IMR-90 (cell line): ENCODE measurements at regions not wholly inside any gene's neighbourhood (a gene's known extent, or its start where the extent isn't known, plus 50 kb on each side); places are given as distances from the start of the nearest gene placed in this dataset.

Experiments used
- ATAC-seq: fragments of 200-7000 bp; cut with Tn5 transposase; 2 replicates; pipeline ENCODE4 v1.9.1; 2020; ENCODE audit warnings: low read depth, mild to moderate bottlenecking, moderate library complexity
- BruUV-seq: library from RNA; stranded (reverse); fragments of 400-500 nt; replicated peaks from 2 replicates; lab custom pipeline; 2021; lab: Mats Ljungman, UMichigan
- CTCF ChIA-PET: fragments of 300-600 bp; formaldehyde crosslinking; extraction: SDS; loops from one replicate; lab custom pipeline; 2021; ENCODE audit warnings: antibody characterized with exemption; lab: Yijun Ruan, JAX
- POLR2A ChIA-PET: fragments of 300-600 bp; sonication (Branson Sonifier 250); formaldehyde crosslinking; loops from one replicate; lab custom pipeline; 2022; ENCODE audit warnings: antibody characterized with exemption; ENCODE audit not compliant: unreplicated experiment; lab: Charles Lee
- DNase-seq: peaks from one replicate; pipeline ENCODE4 v3.0.0; 2013
- H2AFZ ChIP-seq: replicated peaks from 2 replicates; pipeline ENCODE3; 2013; ENCODE audit warnings: low read length, mild to moderate bottlenecking; ENCODE audit not compliant: poor library complexity
- H2AK5ac ChIP-seq: 2 replicates; pipeline ENCODE4 v1.6.1; 2013; ENCODE audit warnings: low read depth, low read length, inconsistent platforms
- H2AK9ac ChIP-seq: replicated peaks from 2 replicates; pipeline ENCODE3; 2013; ENCODE audit warnings: mild to moderate bottlenecking, low read depth, low read length, moderate library complexity; ENCODE audit not compliant: poor library complexity
- H2BK120ac ChIP-seq: 2 replicates; pipeline ENCODE4 v1.6.1; 2013; ENCODE audit warnings: low read depth, low read length, inconsistent platforms
- H2BK15ac ChIP-seq: 3 replicates; pipeline ENCODE4 v1.6.1; 2013; ENCODE audit warnings: low read depth, low read length, inconsistent platforms
- H2BK20ac ChIP-seq: 2 replicates; pipeline ENCODE4 v1.6.1; 2013; ENCODE audit warnings: low read depth, mild to moderate bottlenecking, inconsistent platforms, low read length, moderate library complexity
- H2BK5ac ChIP-seq: 2 replicates; pipeline ENCODE4 v1.6.1; 2013; ENCODE audit warnings: mild to moderate bottlenecking, low read depth, low read length, inconsistent platforms; ENCODE audit not compliant: poor library complexity, severe bottlenecking
- H3K14ac ChIP-seq: replicated peaks from 2 replicates; pipeline ENCODE4 v1.6.1; 2013; ENCODE audit warnings: low read depth, low read length, inconsistent platforms
- H3K18ac ChIP-seq: 2 replicates; pipeline ENCODE4 v1.6.1; 2013; ENCODE audit warnings: low read depth, low read length, control low read depth
- H3K23ac ChIP-seq: 2 replicates; pipeline ENCODE4 v1.6.1; 2013; ENCODE audit warnings: low read depth, low read length, inconsistent platforms
- H3K27ac ChIP-seq: 2 replicates; pipeline ENCODE4 v1.5.1; 2013; ENCODE audit warnings: mild to moderate bottlenecking, control low read depth, low read length; ENCODE audit not compliant: insufficient read depth
- H3K27me3 ChIP-seq: 2 replicates; pipeline ENCODE4 v1.6.1; 2013; ENCODE audit warnings: low read length; ENCODE audit not compliant: control insufficient read depth, insufficient read depth
- H3K36me3 ChIP-seq: 2 replicates; pipeline ENCODE4 v1.6.1; 2013; ENCODE audit warnings: low read length, mixed read lengths; ENCODE audit not compliant: control insufficient read depth, insufficient read depth
- H3K4ac ChIP-seq: 2 replicates; pipeline ENCODE4 v1.6.1; 2013; ENCODE audit warnings: low read depth, low read length, inconsistent platforms
- H3K4me1 ChIP-seq: 2 replicates; pipeline ENCODE4 v1.6.1; 2013; ENCODE audit warnings: low read length, mixed read lengths; ENCODE audit not compliant: control insufficient read depth, insufficient read depth
- H3K4me2 ChIP-seq: 2 replicates; pipeline ENCODE4 v1.6.1; 2013; ENCODE audit warnings: low read depth, mild to moderate bottlenecking, control low read depth, low read length, moderate library complexity
- H3K4me3 ChIP-seq: 2 replicates; pipeline ENCODE4 v1.5.1; 2013; ENCODE audit warnings: low read depth, mild to moderate bottlenecking, control low read depth, low read length, moderate library complexity; ENCODE audit not compliant: insufficient read depth
- H3K56ac ChIP-seq: 2 replicates; pipeline ENCODE4 v1.6.1; 2013; ENCODE audit warnings: low read length, inconsistent platforms; ENCODE audit not compliant: insufficient read depth; ENCODE audit errors: extremely low read depth
- H3K79me1 ChIP-seq, 2 experiments: 2 replicates each; pipeline ENCODE4 v1.6.1; 2013; ENCODE audit warnings: low read length in 2 of 2, inconsistent platforms in 1 of 2, low read depth in 1 of 2
- H3K9ac ChIP-seq: 2 replicates; pipeline ENCODE4 v1.6.1; 2013; ENCODE audit warnings: low read depth, low read length, control low read depth
- H3K9me1 ChIP-seq: 2 replicates; pipeline ENCODE4 v1.6.1; 2013; ENCODE audit warnings: low read length, inconsistent platforms; ENCODE audit not compliant: insufficient read depth
- H3K9me3 ChIP-seq: 2 replicates; pipeline ENCODE4 v1.6.1; 2013; ENCODE audit warnings: low read length; ENCODE audit not compliant: control insufficient read depth, insufficient read depth
- H4K20me1 ChIP-seq: 2 replicates; pipeline ENCODE4 v1.6.1; 2013; ENCODE audit warnings: low read length, inconsistent platforms; ENCODE audit not compliant: insufficient read depth
- H4K5ac ChIP-seq: 2 replicates; pipeline ENCODE4 v1.6.1; 2013; ENCODE audit warnings: mild to moderate bottlenecking, low read depth, low read length, control low read depth
- H4K8ac ChIP-seq, 2 experiments: 2 replicates each; pipeline ENCODE4 v1.6.1; 2013; ENCODE audit warnings: low read depth in 2 of 2, low read length in 2 of 2, control low read depth in 1 of 2, inconsistent platforms in 1 of 2
- H4K91ac ChIP-seq: 2 replicates; pipeline ENCODE4 v1.6.1; 2013; ENCODE audit warnings: low read depth, low read length, inconsistent platforms; ENCODE audit not compliant: insufficient read depth
- BHLHE40 ChIP-seq: fragments of 150-350 bp; IDR thresholded peaks from 2 replicates; pipeline ENCODE4 v1.6.1; 2016; ENCODE audit warnings: mild to moderate bottlenecking, low read depth, low read length
- CHD1 ChIP-seq: IDR thresholded peaks from 2 replicates; pipeline ENCODE4 v1.6.1; 2012; ENCODE audit warnings: low read depth, low read length, improper control_type of control experiment
- CTCF ChIP-seq: conservative IDR thresholded peaks from 2 replicates; pipeline ENCODE4 v1.5.1; 2012; ENCODE audit warnings: mild to moderate bottlenecking, low read depth, low read length, improper control_type of control experiment
- MAFK ChIP-seq: IDR thresholded peaks from 2 replicates; pipeline ENCODE4 v1.6.1; 2012; ENCODE audit warnings: low read depth, low read length, improper control_type of control experiment
- MAZ ChIP-seq: IDR thresholded peaks from 2 replicates; pipeline ENCODE4 v1.6.1; 2012; ENCODE audit warnings: low read depth, mild to moderate bottlenecking, low read length, improper control_type of control experiment, moderate library complexity, borderline replicate concordance
- NFE2L2 ChIP-seq: fragments of 150-350 bp; IDR thresholded peaks from 2 replicates; pipeline ENCODE4 v1.6.1; 2016; ENCODE audit warnings: low read depth, mild to moderate bottlenecking, low read length
- POLR2A ChIP-seq: IDR thresholded peaks from 2 replicates; pipeline ENCODE4 v1.6.1; 2012; ENCODE audit warnings: mild to moderate bottlenecking, low read depth, low read length
- SMC3 ChIP-seq: fragments of 150-350 bp; IDR thresholded peaks from 2 replicates; pipeline ENCODE4 v1.6.1; 2016; ENCODE audit warnings: low read depth, mild to moderate bottlenecking, antibody characterized with exemption, low read length, moderate library complexity
- WGBS, 2 experiments: methylation state at CpG; one replicate each; pipeline versions ENCODE4 v1.1.5 to v1.1.7; 2013; ENCODE audit warnings: missing lambda C conversion rate in 2 of 2; ENCODE audit not compliant: insufficient read length in 1 of 2; ENCODE audit errors: extremely low coverage in 2 of 2; 5-methylcytosine and 5-hydroxymethylcytosine counted together
- dilution Hi-C: fragments of 300-500 bp; cut with HindIII; formaldehyde crosslinking; loops from one replicate; pipeline ENCODE4 v1.14.3; 2018; ENCODE audit warnings: low sequenced_read_pairs; ENCODE audit not compliant: unreplicated experiment
- in situ Hi-C: fragments of 300-500 bp; cut with MboI; formaldehyde crosslinking; loops from 3 replicates; pipeline ENCODE4 v1.14.3; 2019; ENCODE audit warnings: low sequenced_read_pairs, inconsistent platforms, mixed read lengths
- intact Hi-C: fragments of 100-400 bp; cut with micrococcal nuclease; formaldehyde crosslinking; loops from 2 replicates; pipeline ENCODE4 v1.10.0; 2022

DNA sequence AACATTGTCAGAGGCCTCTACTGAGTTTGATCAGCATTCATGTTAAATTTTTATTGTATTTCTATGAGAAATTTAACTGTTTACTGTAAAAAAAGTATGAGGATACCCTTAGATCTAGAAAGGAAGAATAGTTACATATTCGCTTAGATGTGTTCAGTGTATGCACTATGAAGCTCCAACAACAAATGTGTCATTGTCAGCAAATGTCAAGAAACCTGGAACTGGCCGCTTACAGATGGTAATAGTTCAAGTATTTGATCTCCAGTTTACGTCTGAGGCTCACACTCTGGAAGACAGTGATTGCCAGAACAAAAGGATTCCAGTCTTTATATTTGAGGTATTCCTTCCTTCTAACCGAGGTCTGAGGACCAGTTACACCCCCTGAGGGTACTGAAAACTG, 921.2 kb upstream of the LRRTM1 start:
- no peak overlapping the region for H3K4ac ChIP-seq
- dilution Hi-C loops (no loop called here), intact Hi-C loops (no loop called here), in situ Hi-C loops (no loop called here)
- no CpG with 5 or more reads among the region's 4 CpGs for WGBS, 2 experiments
- DNase-seq = no peak
- no peak for ATAC-seq
- no peak overlapping the region for H3K14ac ChIP-seq
- no peak overlapping the region for H2BK5ac ChIP-seq
- no peak overlapping the region for H3K23ac ChIP-seq
- H2BK20ac ChIP-seq = no peak overlapping the region
- no peak overlapping the region for H3K18ac ChIP-seq
- ChIA-PET POLR2A (no interaction called here), CTCF (no interaction called here)
- no peak overlapping the region for H3K4me3 ChIP-seq
- no peak overlapping the region for H4K5ac ChIP-seq
- H2BK120ac ChIP-seq = no peak overlapping the region
- no peaks in the 10 kb centered on the region for H3K79me1 ChIP-seq
- no peak overlapping the region for H4K8ac ChIP-seq
- H3K9ac ChIP-seq = no peak overlapping the region
- no peaks in the 10 kb centered on the region for H3K9me3 ChIP-seq
- H4K20me1 ChIP-seq = no peaks in the 10 kb centered on the region
- no peak overlapping the region for H2AK5ac ChIP-seq
- no TSS peak for BruUV-seq
- no peaks in the 10 kb centered on the region for H3K27me3 ChIP-seq
- TF ChIP-seq MAFK (peak; percentile 43; the same call in 1 of the 2 replicates), POLR2A (no peak), NFE2L2 (no peak), MAZ (no peak), CTCF (no peak), SMC3 (no peak), BHLHE40 (no peak), CHD1 (no peak)
- H3K36me3 ChIP-seq = no peaks in the 10 kb centered on the region
- H3K56ac ChIP-seq = no peak overlapping the region
- no peak overlapping the region for H3K4me2 ChIP-seq
- no peaks in the 10 kb centered on the region for H3K9me1 ChIP-seq
- H2AFZ ChIP-seq = no peak overlapping the region
- no peaks in the 10 kb centered on the region for H3K4me1 ChIP-seq
- no peak overlapping the region for H2AK9ac ChIP-seq
- H2BK15ac ChIP-seq = no peak overlapping the region
- no peak overlapping the region for H4K91ac ChIP-seq
- no peak overlapping the region for H3K27ac ChIP-seq
